Iris pigment epithelial cell (primary cell): ENCODE measurements at regions not wholly inside any gene's neighbourhood (a gene's known extent, or its start where the extent isn't known, plus 50 kb on each side); places are given as distances from the start of the nearest gene placed in this dataset.
A peak's percentile ranks its signal among the peaks of the same experiment; 100 is the strongest.
"Not testable (repeated sequence)": the region's sequence is repeated elsewhere in the genome, so short reads cannot be mapped to it uniquely, and the experiment has no call there.

ENCODE experiments used
- DNase-seq: peaks from one replicate; pipeline ENCODE4 v3.0.0-alpha.2; 2011; ENCODE audit warnings: low read depth

DNA sequence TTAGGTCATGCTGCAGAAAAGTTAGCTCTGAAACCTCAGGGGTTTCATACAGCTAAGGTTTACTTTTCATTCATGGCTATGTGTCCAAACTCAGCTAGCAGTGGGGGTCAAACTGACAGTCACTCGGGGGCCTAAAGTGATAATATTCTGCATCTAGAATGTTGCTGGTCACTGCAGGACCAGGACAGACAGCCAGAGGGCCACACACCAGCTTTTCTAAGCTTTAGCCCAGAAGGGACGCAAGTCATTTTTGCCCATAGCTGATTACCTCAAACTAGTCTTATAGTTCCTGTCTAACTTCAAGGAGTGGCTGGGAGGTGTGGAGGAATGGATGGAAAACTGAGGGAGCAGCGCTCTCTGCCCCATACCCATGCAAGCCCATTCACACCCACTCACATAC is 163.0 kb upstream of the NLRP1 start:
- no peak for DNase-seq

DNA sequence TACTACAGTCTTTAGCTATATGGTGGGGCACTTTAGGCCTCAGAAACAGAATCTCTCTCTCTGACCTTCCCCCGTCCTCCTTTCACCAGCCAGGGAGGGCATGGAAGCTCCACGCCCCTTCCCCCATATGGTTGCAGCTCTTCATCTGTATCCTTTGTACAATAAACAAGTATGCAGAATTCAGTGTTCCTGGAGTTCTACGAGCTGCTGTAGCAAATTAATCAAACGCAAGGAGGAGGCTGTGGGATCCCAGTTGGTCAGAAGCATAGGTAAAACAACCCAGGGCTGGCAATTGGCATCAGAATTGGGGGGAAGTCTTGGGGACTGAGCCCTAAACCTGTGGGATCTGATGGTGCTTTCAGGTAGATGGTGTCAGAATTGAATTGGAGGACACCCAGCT is 163.7 kb upstream of the NLRP1 start:
- no peak for DNase-seq

DNA sequence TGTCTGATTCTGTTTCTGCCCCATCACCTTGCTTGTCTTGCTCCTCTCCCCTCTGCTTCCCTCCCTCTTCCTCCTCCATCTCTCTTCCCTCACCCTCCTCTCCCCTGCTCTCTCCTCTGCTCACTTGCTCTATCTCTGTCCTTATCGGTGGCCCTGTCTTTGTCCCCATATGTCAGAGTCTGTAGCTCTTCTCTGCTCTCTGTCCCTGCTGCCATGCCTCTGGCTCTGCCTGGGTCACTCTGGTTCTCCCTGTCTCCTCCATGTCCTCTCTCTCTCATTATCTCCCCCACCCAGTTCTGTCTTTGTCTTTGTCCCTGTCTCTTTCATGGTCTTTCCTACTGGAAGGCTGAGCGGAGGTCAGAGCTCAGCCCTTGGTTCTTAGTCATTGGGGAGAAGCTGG is 169.1 kb upstream of the NLRP1 start:
- no peak for DNase-seq

DNA sequence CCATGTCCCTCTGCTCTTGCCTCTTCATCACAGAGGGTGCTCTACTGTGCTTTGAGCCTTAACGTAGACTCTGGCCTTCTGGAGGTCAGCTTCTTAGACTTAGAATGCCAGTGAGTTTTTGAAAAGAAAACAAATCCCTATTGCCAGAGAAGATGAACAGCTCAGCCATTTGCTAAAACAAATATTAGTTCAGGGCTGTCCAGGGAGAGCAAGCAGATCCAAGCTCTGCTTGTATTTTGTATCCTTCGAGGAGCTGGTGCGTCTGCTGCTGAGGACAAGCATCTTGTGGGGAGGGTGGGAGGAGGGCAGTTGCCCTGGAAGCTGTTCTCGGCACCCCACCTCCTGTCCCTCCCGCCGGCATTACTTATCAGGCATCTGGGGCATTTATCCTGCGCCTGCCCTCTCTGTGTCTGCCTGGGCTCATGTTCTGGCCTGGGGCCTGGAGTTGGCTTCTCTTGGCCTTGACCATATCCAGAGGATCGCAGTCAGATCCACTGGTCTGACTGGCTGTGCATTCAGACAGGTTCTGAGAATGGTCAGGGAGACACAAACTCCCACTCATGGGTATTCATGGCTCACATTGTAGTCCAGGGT is 173.1 kb upstream of the NLRP1 start:
- DNase-seq, result no peak

DNA sequence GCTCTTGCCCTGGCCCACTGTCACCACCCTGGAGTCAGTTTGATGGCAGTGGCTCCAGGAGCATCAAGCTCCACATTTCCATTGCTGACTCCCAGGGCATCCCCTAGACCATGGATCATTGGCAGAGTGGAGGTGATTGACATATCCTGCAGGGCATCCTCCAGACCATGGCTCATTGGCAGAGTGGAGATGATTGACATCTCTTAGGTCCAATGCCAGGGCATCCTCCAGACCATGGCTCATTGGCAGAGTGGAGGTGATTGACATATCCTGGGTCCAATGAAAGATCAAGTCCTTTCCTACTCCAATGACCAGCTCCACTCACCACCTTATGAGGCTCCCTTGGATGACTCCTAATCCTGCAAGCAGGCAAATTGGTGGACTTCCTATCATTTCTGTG is 174.3 kb upstream of the NLRP1 start:
- DNase-seq, result peak; percentile 81

DNA sequence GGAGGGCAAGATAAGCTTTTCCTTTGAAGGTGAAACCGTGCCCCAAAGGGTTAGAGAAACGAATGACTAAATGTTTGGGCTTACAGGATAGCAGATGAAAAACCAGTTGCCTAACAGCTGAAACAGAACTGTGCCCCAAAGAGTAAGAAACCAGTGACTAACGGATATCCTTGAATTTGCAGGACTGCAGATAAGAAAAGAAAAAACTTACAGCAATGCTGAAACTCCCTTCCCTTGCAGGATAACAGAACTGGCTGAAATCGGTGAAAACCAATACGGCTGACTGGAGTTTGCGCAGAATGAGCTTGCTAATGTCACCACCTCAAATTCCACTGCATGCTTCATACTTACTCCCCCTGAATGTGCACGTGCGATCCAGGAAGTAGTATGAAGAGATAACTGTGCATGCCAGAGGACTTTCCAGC is 175.2 kb upstream of the NLRP1 start:
- peak; percentile 45 for DNase-seq

DNA sequence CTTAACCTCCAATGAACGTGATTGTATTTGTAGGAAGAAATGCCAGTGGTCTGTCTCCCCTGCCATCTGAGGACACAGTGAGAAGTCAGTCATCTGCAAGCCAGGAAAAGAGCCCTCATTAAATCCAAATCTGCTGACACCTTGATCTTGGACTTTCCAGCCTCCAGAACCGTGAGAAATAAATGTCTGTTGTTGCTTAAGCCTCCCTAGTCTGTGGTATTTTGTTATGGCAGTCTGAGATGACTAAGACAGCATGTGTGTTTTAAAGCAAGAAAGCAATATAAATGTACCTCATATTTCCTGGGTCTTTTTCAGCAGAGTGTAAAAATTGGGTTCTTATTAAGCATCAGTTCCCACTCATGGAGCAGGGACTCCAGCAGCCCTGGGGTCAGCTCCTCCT is 177.9 kb upstream of the NLRP1 start:
- peak; percentile 64 for DNase-seq

DNA sequence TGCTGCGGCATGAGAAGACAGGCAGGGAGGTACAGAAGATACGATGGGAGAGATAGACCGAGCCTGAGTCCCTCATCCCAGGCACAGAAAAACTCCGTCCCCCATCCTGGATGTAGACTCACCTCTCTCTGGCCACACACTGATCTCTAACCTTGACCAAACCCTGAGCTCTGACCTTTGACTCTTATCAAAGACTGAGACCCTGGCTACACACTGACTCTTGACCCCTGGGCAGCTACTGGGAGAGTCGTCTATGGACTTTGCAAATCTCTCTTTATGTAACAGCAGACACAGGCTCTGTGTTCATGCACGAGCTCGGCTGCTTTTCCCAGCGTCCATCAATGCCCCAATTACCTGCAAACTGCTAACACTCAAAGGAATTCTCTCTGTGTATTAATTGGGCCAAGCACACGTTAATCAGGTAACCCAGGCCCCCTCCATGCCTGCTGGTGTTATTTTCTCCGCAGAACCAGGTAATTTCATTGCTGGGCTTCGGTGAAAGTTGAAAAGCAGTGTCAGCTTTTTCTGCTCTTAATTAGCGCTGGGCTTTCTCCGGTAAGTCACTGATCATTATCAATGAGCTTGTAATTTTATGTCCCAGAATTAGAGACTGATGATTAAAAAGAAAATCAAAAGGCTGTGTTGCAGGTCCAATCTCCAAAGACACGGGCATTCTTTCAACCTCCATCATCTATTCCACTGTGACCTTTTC is 179.4 kb upstream of the NLRP1 start:
- DNase-seq, result no peak

DNA sequence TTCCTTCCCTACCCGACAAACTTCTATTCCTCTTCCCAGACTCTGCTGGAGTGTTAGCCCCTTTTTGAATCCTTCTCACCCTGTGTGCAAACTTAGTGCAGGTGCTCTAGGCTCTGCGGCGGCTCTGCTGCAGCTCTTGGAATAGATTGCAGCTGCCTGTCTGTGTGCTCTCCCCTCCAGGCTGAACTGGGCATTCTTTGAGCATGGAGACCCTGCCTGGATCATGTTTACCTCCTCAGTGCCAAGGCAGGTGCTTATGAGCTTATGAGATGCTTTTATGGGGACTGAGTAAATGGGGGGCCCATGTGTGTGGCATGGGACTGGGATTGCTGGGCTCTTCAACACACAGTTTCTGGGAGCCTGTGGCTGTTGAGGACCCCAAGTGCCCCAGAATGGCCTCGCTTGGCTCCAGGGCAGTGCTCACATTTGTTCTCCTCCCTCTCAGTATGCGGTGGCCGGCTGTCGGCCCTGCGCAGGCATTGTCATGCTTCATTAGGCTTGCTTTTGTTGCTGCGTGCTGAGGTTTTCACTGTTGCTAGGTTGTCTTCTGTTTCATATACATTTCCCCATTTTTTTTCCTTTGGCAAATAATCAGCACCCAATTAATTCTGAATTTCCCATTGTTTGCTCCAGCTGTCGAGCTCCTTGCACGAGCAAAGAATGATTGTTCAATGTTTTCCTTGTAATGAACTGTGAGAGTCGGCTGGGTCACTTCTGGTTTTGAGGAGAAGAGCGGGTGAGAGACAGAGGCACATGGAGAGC is 185.5 kb upstream of the NLRP1 start:
- DNase-seq, result no peak

DNA sequence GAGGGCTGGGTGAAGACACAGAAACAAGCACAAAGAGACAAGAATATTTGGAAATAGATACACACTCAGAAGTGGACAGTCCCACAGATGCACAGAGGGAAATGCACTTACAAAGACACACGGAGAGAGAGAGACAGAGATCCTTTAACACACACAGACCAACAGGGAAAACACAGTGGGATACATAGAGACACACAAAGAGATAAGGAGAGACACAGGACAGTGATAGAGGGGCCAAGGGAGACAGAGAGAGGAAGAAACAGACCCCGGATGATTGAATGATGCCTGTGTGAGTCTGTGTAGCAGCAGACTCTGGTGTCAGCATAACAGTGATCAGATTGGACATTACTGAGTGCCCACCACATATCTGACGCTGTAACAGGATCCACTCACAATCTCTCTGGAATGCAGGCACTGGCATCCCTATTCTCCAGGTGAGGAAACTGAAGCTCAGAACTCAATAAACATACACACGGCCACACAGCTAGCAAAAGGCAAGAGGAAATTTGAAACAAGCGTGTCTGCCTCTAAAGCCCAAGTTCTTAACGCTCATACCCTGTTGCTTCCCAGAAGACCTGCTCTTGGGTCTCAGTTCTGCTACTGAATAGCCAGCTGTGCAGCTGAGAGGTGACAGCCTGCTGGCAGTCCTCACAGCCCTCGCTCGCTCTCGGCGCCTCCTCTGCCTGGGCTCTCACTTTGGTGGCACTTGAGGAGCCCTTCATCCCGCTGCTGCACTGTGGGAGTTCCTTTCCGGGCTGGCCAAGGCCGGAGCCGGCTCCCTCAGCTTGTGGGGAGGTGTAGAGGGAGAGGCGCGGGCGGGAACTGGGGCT is 186.3 kb upstream of the NLRP1 start:
- no peak for DNase-seq

DNA sequence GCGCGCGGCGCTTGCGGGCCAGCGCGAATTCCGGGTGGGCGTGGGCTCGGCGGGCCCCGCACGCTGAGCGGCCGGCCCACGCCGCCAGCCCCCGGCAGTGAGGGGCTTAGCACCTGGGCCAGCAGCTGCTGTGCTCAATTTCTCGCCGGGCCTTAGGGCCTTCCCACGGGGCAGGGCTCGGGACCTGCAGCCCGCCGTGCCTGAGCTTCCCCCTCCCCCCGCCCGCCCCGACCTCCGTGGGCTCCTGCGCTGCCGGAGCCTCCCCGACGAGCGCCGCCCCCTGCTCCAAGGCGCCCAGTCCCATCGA is 186.9 kb upstream of the NLRP1 start:
- DNase-seq, result not testable (repeated sequence)

DNA sequence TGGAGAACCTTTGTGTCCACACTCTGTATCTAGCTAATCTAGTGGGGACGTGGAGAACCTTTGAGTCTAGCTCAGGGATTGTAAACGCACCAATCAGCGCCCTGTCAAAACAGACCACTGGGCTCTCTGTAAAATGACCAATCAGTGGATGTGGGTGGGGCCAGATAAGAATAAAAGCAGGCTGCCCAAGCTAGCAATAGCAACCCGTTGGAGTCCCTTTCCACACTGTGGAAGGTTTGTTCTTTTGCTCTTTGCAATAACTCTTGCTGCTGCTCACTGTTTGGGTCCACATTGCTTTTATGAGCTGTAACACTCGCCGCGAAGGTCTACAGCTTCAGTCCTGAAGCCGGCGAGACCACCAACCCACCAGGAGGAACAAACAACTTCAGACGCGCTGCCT is 187.7 kb upstream of the NLRP1 start:
- DNase-seq, result not testable (repeated sequence)

DNA sequence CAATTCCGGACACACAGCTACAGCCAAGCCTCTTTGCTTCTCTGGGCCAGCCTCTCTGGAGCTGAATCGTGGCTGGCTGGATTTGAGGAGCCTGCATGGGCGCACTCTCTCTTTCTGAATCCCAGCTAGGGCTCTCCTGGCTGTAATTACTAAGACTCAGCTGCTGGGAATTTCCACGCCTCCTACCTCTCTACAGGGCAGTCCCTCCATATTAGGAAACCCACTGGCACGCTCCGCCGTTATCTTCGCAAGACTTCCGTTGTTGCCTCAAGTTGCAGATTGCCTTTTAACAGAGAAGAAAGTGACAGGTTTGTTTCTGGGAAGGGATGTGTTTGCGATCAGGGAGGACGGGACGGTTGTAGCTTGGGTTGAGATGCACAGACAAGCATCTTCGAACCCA is 188.4 kb upstream of the NLRP1 start:
- peak; percentile 74 for DNase-seq

DNA sequence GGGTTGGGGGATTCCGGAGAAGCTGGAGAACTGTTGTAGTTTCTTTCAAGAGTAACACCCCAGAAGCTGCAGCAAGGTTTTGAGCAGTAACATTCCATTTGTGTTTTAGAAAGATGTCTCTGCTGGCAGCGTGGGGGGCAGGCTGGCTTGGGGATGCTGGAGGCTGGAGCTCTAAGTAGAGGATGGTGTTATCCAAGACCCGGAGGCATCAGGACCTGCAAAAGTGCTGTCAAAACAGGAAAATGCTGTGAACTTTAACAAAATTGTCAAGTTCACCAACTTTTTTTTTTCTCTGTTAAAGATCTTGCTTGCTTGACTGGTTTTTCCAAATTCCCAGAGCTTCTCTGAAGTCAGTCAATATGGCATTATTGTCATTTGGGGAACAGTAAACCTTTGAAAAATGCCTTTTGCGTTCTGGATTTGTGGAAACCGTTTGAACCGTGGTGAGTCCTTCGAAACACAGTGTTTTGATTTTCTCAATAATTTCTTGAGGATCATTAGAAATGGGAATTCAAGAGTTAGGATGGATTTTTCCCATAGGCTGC is 189.6 kb upstream of the NLRP1 start:
- no peak for DNase-seq

DNA sequence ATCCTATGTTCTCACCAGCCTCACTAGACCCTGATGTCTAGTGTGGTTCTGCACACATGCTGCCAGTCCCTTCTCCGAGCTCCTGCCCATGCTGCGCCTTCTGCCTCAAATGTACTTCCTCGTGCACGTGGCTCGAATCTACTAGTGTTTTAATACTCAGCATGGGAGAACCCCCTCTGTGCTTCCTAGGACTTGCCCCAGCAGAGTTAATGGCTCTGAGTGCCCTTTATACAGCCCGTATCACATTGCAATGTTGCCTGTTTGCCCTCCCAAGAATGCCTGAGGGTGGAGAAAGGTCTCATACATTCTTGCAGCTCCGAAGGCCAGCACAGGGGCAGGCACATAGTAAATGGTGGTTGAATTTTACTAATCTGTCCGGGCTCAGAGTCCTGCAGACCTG is 190.8 kb upstream of the NLRP1 start:
- DNase-seq, result no peak

DNA sequence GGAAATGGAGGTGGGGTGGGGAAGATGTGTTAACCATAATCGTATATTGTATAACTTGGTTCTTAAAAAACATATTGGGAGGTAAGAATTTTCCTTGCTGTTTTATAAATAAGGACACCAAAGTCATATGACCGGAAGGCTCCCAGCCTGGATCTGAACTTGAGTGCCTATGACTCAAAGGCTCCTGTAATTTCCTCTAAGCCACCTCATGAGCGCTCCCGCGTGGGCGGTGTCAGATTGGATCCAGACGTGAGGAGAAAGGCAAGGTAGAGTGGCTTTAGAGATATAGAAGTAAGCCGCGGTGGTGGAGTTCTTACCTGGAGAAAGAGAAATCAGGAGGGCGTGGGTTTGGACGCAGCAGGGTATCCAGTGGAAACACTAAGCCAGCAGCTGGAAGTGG is 196.2 kb upstream of the NLRP1 start:
- peak; percentile 79 for DNase-seq

DNA sequence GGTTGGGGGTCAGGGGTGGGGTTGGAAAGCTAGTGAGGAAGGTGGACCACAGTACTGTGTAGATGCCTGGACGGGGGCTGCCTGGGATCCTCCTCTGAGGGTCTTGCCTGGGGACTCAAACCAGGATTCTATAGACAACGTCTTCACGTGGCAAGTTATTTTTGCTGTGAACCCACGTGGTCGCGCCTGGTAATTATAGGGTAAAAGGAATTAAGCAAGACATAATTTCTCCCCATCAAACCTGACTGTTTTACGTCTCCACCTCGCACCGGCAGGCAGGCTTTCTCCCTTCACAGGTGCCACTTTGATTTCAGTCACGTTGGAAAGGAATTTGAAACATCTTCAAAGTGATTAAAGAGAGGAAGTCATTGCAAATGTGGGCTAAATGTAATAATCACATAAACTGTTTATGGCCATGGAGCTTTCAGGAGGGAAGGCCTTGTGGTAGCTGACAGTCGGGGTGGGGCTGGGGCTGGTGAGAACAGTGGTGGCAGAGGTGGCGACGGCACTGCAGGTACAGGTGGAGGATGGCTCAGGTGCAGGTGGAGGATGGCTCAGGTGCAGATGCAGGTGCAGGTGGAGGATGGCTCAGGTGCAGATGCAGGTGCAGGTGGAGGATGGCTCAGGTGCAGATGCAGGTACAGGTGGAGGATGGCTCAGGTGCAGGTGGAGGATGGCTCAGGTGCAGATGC is 197.1 kb upstream of the NLRP1 start:
- DNase-seq, result no peak

DNA sequence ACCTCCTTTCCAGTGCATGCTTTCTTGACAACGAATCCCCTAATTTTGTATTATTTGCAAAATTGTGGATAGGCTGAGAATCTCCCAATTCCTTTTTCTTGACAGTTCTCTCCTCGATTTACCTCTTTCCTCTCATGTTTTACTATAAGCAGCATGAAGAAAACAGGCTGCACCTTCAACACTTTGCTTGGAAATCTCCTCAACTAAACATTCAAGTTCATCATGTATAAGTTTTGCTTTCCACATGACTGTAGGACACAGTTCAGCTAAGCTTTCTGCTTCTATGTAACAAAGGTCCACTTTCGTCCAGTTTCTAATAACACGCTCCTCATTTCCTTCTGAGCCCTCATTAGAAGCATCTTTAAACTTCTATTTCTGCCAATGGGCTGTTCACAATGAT is 199.0 kb upstream of the NLRP1 start:
- no peak for DNase-seq

DNA sequence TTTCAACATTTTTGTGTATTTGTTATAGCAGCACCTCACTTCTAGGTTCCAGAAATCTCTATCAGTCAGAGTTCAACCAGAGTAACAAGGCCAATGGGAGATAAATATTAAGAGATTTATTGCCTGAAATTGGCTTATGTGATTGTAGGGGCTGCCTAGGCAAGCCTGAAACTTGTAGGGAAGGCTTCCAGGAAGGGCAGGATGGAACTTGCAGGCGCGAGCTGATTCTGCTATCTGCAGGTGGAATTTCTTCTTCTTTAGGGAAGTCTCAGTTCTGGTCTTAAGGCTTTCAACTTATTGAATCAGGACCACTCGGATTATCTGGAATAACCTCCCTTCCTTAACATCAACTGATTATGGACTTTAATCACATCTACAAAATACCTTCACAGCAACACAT is 199.5 kb upstream of the NLRP1 start:
- no peak for DNase-seq

DNA sequence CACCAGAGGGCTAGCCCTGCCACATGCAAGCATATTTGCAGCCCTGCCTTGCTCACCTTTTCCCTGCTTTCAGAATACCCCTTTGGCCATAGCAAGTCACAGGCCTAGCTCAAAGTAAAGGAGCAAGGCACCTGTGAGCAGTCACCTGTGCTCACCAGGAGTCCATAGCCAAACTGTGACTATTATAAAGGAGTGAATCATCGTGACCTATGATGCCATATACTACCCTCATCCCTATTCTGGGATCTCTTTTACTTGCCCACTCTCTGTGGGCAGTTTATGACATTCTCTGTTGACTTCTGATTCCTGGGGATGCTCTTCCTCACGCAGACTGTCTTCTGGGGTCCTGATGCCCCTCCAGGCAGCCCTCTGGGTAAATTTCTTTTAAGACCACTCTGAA is 200.5 kb upstream of the NLRP1 start:
- DNase-seq, result no peak

DNA sequence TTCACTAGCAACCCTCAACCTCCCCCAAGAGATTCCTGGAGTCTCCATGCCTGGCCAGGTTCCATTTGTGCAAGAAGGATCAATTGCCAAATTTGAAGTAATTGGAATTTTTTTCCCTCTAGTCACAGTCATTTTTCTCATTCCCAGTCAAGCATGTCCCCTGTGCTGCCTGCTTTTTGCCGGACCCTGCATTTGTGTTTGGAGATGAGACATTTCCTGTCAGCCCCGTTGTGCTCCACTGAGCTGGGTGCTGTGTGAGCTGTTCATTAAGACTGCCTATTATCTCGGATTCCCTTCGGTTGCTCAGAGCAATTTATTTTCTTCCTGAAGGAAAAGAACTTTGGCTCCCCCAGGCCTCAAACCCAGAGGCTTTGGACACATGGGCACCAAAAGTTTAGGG is 201.0 kb upstream of the NLRP1 start:
- peak; percentile 37 for DNase-seq
